ENCODE measurements at regions not wholly inside any gene's neighbourhood (a gene's known extent, or its start where the extent isn't known, plus 50 kb on each side); places are given as distances from the start of the nearest gene placed in this dataset.

DNA sequence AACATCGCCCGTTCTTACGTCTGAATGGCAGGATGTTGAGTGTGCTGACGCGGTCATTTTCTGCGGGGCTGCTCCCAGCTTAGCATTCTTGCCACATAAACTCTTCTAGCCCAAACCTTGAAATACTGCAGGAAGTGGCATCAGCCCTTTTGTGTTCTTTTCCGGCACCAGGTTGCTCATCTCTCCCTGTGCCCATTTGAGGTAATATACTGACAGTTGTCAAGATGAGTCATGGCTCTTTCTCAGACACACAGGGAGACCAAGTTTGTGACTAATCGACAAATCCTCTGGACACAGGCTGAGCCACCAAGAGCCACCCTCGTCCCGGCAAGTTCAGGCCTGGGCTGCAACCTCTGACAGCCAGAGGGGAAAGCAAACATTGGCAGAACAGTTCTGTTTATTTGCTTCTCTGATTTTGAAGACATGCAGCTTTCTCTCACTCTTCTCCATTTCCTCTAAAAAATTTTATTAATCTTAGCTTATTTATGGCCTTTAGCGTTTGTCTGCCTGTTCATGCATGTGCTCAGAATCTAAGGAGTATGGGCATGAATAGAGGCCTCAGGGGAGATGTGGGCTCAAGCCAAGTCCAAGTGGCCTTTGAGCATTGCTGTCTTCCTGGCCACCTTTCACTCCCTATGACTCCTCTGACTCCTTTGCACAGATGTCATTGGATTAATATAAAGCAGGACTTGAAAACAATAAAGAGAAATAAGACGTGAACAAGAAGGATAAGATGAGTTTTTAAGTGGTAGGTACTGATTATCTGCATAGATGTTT, 328.2 kb upstream of the JAG1 start:
- no peak for DNase-seq

DNA sequence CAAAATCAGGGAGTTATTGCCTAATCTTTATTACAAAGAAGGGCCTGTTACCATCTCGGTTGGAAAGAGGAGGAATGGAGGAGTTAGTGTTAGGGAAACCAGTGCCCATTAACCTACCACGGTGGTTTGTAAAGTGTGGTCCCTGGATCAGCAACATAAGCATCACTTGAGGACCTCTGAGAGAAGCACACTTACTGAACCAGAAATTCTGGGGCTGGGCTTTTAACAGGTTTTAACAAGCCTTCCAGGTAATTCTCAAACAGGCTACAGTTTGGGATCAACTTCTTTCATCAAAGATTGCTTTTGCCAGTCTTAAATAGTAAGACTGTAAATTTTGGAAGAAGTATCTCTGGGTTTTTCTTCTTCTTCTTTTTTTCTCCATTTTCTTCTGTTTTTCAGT, 329.5 kb upstream of the JAG1 start:
- DNase-seq = no peak

DNA sequence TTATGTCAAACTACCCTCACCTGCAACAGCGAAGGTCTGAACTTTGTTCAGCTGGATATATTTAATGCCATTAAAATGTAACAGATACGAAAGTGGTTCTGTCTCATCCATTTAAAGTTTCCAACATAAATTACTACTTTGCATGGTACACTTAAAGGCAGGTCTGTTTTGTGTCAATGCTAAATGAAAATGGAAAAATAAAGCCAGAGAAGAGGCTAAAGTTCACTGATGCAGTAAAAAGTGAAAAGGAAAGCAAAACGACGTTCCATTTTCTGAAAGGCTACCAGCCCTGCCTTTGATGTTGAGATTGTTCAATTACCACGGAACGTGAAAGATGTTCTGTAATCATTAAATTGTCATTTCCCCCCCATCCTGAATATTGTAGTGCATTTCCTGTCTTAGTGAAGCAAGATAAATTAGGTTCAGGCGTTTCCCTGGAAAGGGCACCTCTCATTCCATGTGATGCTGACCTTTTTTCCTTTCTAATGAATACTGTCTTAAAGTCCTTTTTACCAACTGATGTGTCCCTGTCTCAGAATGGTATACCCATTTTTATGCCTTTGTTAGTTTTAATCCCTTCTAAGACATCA, 334.7 kb upstream of the JAG1 start:
- DNase-seq = no peak

DNA sequence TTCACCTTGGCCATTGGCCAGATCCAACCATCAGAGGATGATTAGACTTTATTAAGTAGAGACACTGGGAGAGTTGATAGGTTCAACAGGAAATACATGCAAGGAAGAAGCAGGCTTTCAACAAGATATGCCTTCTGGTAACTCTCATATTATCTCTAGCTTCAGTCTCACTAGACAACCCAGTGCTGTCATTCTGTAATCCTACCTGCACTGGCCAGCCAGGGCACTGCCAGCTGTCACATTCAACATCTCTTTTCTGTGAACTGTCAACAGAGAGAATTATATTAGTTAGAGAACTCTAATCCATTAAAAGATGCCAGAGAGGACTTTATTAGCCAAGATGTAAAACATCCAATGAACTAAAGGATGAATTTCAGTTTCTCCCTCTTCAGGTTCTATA, 337.9 kb upstream of the JAG1 start:
- DNase-seq = no peak

DNA sequence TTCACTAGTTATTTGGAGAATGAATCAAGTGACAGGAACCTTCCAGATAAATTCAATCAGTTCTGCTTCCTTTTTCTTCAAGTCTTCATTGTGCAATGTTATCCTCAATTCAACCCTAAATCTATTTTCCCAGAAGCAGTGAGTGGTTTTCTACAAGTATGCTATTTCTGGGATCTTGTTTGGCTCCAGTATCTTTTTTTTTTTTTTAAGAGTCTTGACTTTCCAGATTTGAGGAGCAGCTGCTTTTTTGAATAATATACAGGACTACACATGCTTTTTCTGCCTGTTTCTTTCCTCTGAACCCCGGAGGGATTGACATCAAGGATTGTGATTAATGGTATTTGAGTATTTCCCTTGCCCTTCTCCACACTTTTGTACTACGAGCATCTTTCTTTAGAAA, 339.2 kb upstream of the JAG1 start:
- no peak for DNase-seq

DNA sequence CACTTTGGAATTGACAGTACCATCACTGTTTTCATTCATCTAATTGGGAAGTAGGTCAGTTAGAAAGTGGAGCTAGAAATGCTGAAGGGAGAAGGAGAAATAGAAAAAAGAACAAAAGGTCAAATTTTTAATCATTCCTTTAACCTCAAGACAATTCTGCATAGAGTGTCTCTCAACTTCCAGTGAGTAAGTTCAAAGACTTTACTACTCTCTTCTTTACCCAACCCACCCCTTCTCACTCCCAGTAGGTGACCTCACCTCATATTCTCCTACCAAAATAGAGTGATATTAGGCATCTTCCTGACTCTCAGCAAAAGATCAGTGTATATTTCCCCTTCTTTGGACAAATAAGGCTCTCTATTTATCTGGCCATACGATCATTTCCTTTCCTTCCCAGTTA, 340.0 kb upstream of the JAG1 start:
- no peak for DNase-seq

DNA sequence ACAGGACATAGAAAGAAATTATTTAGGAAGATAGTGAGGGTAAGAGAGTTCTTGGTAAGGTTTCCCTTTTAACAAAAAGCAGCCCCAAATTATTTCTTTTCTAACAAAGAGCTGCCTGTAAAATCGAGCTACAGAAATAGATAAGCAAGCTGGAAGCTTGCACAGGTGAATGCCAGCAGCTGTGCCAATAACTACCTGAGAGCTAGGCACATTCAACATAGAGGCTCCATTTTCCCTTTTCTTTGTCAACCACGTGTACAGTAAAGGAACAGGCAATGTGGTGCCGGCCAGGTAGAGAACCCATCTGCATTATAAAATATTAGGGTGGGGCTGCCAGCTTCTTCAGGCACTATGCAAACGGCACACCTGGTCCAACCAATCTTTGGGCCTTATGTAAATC, 341.6 kb upstream of the JAG1 start:
- no peak for DNase-seq

DNA sequence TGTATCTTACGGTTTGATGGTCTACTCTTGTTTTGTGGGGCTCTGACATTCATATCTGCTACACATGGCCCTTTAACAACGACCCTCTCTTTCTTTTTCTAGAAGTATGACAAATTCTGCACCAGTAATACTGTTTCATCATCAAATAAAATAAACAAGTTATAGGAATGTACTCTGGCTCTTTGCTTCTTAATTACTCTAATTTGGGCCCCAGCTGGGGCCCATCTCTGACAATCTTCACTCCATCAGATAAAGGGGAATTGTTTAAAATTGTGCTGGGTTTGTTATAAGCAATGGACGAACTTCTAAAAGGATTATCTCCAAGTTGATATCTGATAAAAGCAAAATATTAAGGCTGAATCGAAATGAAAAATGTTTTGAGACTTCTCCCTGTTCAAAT, 343.6 kb upstream of the JAG1 start:
- no peak for DNase-seq

DNA sequence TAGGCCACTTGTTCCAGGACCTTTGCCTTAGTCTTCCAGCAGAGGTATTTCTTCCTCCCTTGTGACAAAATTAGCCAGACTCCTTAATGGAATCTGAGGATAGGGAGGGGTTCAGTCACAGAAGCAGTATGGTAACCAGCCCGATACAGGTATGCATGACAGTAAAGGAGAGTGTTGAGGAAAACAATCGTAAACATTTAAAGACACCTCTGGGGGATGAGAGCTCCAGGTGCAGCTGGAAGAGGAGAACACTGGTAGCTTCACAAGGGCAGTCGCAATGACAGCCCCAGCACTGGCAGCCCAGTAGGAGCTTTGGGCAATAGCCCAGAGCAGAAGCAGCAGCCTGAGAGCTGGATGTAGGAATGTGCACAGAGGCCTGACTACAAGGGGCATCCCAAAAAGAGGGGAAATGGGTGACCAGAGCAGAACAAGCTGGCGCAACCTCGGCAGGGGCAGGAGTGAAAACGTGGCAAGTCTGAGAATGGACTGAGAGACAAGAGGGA, 344.9 kb upstream of the JAG1 start:
- no peak for DNase-seq

DNA sequence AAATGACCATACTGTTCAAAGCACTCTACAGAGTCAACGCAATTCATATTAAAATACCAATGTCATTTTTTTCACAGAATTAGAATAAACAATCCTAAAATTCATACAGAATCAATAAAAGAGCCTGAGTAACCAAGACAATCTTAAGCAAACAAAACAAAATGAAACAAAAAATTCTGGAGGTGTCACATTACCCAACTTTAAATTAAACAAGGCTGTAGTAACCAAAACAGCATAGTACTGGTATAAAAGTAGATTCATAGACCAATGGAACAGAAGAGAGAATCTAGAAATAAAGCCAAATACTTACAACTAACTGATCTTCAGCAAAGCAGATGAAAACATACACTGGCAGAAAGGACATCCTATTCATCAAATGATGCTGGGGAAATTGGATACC, 346.9 kb upstream of the JAG1 start:
- DNase-seq = no peak

DNA sequence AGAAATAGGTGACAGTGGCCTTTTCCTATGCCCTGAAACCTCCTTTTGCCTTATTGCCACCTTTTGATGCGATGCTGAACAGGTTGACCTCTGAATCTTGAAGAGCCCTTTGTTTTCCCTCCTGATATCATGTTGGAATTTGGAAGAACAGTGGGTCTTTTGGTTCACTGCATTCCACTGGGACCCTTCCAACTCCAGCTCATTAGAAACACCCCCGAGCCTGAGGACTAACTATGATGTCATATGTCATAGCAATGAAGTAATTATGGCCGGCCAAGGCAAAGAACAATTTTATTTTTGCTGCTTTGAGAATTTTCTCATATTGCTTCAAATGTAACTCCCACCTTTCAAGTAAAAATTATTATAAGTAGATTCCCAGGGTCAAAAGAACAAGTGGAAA, 353.4 kb upstream of the JAG1 start:
- no peak for DNase-seq

DNA sequence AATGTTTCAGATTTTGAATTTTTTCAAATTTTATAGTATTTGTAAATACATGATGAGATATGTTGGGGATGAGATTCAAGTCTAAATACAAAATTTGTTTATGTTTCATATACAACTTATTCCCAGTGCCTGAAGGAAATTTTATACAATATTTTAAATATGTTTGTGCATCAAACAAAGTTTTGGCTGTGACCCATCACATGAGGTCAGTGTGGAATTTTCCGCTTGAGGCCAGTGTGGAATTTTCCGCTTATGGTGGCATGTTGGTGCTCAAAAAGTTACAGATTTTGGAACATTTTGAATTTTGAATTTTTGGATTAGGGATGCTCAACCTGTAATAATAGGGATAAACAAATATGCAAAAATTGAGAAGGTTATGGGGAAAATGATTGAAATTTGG, 356.6 kb upstream of the JAG1 start:
- no peak for DNase-seq

DNA sequence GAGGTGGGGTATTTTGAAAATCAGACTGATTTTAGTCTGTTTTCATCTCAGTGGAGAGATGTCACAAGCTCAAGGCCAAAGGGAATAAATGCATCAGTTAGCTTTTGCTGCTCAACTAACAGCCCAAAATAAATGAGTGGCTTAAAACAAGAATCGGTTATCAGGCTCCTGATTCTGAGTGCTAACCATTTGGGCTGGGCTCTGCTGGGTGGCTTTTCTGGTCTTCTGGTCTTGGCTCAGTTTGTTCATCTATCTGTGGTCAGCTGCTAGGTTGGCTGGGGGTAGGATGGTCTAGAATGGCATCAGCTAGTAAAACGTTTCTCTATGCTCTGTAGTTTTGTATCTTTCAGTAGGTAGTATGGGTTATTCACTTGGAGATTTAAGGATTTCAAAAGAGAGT, 357.5 kb upstream of the JAG1 start:
- DNase-seq = no peak

DNA sequence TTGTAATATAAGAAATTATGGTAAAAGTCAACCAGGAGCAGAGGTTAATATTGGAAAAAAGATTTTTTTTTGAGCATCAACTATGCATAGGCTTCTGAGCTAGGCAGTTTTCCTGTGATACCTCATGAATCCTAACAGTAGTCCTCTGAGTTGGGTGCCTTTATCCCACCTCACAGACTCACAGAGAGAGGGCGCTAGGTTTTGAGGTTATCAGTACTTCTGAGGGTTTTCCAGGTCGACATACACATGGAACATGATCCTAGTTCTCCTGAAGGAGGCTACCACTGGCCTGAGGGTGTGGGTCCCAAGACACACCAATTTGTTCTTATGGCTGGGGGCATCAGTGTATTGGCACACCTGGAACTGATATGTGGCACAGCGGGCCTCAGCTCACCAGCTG, 358.8 kb upstream of the JAG1 start:
- no peak for DNase-seq

DNA sequence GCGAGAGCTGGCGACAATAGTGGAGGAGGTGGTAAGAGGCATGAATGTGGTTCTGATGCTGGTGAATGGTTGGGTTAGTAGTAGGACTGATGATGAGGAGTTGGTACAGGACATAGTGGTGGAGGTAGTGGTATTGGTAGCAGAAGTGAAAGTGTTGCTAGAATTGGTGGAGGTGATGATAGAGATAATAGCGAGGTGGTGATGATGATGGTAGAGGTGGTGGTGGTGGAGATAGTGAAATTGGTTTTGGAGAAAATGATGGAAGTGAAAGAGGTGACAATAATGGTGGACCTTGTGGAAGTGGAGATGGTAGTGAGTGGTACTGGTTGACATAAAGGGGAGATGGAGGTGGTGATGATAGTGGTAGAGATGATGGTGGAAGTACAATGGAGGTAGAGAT, 360.2 kb upstream of the JAG1 start:
- DNase-seq = no peak

DNA sequence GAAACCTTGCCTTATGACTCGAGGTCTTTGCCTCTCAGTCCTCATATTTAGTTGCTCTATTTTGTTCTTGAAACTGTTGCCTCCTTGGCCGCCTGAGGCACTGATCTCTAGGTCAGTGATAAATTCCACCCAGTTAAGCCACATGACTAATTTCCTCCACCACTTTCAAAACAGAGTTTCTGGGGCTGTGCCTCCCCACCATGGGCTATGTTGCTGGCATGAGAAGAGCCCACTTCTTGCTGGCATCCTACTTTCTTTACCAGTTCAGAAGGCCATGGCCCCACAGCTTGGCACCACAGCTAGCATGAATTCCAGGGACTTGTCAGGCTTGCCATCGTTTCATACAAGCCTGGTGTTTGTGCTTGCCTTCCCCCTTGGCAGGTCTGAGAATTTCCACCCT, 361.4 kb upstream of the JAG1 start:
- DNase-seq = no peak

DNA sequence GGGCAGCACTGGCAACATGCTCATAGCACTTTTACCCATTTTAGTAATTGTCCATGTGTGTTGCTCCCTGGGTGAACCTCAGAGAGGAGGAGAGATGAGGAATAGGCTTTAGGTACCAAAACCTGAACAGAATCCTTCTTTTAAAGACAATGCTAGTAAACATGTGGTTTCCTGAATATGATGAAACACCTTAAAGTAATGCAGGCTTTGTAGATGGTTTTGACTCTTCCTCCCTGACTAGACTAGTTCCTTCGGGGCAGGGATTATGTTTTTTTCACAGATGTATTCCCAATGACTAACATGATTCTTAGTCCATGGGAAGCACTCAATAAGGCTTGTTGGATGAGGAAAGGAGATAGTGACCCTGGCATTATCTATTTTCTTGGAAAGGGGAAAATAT, 367.6 kb upstream of the JAG1 start:
- DNase-seq = no peak

DNA sequence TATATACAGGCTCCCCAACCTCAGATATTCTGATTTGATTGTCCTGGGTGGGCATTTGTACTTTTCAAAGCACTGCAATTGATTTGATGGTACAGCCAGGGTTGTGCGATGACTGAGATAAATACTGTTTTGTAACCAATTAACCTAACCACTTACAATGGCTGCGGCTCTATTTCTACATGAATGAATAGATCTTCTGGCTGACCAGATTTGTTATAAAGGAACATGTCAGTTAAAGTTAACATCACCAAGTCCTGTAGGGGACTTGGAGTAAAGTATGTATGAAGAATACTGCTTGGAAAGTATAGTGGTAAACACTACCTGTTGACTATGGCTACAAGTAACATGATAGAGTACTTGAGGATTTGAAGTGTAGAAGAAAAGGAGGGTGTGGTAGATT, 369.2 kb upstream of the JAG1 start:
- no peak for DNase-seq

DNA sequence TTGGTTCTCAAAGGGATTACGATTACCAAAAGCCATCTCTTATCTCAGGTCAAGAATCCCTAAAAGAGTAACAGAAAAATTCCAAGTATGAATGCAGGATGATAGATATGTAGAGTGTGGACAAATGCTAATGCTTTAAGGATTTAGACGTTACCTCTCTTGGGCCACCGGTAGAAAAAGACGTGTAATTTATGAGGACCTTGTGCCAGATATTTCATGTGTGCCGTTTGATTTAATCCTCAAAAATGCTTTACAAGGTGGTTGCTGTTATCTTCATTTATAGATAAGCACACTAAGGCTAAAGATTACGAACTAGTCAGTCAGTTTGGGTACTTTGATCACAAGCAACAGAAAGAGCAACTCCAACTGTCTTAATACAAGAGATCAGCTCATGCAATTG, 370.8 kb upstream of the JAG1 start:
- DNase-seq = no peak

DNA sequence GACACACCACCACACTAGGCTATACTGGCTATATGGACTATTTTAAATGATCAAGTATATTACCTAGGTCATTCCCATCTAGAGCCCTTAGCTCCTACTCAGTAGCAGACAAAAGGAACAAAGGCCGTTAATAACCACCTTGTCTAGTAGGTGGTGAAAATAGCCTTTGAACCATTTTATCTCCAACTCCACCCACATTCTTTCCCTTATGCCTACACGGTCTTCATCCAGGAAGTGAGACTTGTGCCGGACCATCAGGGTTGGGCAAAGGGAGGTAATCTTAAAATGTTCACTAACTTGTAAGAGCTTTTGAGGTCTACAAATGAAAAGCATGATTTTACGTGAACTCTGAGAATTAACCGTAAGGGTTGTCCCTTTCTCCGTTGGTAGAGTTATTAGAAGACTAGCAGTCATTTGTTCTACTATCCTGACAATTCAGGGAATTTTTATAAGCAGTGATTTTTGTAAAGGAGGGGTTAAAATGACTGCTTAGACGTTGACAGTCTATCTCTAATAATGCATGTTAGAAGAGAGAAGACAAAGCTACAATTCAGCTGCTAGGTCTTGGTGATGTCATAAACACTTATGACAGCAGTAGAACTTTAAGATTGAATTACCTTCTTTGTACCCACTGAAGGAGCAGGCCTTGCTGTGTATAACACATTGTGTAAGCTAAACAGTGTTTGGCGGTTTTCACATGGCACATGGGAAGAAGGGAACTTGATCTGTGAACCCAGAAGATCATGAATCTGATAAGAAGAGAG, 371.8 kb upstream of the JAG1 start:
- no peak for DNase-seq

DNA sequence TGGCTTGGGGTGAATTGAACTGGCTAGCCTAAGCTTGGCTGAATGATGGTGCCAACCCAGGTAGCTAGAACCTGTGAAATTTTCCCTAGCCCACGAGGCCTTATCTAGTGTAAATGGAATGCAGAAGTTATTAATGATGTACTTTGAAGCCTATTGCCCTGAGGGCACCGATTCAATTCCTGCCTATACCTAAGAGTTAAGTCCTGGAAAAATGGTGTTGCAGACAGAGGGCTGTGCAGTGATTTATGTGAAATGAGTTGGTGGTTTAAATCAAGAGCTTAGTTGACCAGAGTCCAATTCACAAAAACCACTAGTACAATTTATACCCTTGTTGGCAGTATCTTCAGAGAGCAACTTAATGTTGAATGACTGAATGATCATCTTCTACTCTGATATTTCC, 373.8 kb upstream of the JAG1 start:
- no peak for DNase-seq

DNA sequence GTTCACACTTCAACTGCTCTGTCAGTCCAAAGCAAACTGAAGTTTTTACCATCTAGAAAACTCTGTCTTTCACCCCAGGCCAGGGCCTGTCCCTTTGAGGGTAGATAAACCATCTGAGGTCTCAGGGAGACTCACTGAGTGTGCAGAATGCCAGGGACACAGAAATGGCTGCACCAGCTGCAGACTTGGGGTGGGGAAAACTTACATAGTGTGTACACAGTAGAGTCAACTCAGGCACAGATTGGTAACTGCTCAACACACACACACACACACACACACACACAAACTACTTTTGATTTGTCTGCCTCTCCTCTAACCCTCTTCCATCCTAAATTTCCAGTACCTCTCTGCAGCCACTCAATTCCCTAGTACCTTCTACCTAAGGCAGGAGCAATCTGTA, 374.9 kb upstream of the JAG1 start:
- no peak for DNase-seq

DNA sequence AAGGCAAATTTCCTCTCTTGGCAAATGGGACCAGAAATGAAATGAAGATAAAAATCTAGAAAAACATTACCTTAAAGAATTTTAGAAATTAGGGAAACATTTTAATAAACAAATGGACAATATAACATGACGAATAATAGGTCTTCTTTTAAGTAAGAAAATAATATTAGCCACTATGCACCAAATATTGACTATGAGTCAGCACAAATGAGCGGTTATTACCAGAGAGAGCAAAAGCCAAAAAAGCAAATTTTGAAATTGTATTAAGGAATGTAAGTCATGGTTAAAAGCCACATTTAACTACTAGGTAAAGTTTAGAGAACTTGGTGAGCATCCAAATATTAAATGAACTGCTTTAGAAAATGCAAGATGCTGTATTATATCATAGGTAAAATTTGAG, 376.6 kb upstream of the JAG1 start:
- DNase-seq = no peak

DNA sequence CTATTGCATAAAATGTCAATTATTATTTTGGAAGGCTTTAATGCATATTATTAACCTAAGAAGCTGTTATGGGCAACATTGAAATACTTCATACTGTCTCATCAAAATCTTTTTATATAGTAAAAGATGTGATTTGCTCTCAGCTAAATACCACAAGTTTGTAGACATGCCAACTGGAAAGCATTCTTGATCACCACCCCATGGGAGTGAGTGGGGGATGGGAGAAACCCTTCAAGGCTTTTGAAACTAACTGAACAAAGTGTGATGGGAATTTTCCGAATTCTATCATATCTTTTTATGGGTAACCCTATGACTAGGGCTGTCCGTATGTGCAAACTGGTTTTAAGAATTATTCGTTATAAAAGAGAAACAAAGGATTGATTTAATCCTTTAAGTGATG, 377.3 kb upstream of the JAG1 start:
- no peak for DNase-seq

All from GF-D8 (cell line).